ENCODE measurements at regions not wholly inside any gene's neighbourhood (a gene's known extent, or its start where the extent isn't known, plus 50 kb on each side); places are given as distances from the start of the nearest gene placed in this dataset.

- TF ChIP-seq ESRRG (CRISPR knock-in tag; IDR thresholded peaks at IDR 0.05) (no peak), ZNF8 (CRISPR knock-in tag; IDR thresholded peaks at IDR 0.05) (no peak), RARB (CRISPR knock-in tag; IDR thresholded peaks at IDR 0.05) (no peak), CSRNP3 (CRISPR knock-in tag; IDR thresholded peaks at IDR 0.05) (no peak), TCF4 (CRISPR knock-in tag; IDR thresholded peaks at IDR 0.05; ENCODE audit: borderline replicate concordance) (no peak), ZNF70 (CRISPR knock-in tag; IDR thresholded peaks at IDR 0.05) (no peak), TOX (CRISPR knock-in tag; IDR thresholded peaks at IDR 0.05; ENCODE audit: borderline replicate concordance) (no peak), ARNTL (CRISPR knock-in tag; IDR thresholded peaks at IDR 0.05; ENCODE audit: borderline replicate concordance, low read depth) (no peak), BACH2 (CRISPR knock-in tag; IDR thresholded peaks at IDR 0.05; ENCODE audit: borderline replicate concordance) (no peak), ISL1 (CRISPR knock-in tag; IDR thresholded peaks at IDR 0.05) (no peak), GLIS3 (CRISPR knock-in tag; IDR thresholded peaks at IDR 0.05) (no peak), ZNF565 (CRISPR knock-in tag; conservative IDR thresholded peaks at IDR 0.05; ENCODE audit: low read depth) (no peak), CSDC2 (CRISPR knock-in tag; IDR thresholded peaks at IDR 0.05) (no peak)
- TF ChIP-seq, protein P1, sequence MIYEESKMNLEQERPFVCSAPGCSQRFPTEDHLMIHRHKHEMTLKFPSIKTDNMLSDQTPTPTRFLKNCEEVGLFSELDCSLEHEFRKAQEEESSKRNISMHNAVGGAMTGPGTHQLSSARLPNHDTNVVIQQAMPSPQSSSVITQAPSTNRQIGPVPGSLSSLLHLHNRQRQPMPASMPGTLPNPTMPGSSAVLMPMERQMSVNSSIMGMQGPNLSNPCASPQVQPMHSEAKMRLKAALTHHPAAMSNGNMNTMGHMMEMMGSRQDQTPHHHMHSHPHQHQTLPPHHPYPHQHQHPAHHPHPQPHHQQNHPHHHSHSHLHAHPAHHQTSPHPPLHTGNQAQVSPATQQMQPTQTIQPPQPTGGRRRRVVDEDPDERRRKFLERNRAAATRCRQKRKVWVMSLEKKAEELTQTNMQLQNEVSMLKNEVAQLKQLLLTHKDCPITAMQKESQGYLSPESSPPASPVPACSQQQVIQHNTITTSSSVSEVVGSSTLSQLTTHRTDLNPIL (CRISPR knock-in tag; IDR thresholded peaks at IDR 0.05; ENCODE audit: low read depth), result no peak
- TF ChIP-seq, protein P2, sequence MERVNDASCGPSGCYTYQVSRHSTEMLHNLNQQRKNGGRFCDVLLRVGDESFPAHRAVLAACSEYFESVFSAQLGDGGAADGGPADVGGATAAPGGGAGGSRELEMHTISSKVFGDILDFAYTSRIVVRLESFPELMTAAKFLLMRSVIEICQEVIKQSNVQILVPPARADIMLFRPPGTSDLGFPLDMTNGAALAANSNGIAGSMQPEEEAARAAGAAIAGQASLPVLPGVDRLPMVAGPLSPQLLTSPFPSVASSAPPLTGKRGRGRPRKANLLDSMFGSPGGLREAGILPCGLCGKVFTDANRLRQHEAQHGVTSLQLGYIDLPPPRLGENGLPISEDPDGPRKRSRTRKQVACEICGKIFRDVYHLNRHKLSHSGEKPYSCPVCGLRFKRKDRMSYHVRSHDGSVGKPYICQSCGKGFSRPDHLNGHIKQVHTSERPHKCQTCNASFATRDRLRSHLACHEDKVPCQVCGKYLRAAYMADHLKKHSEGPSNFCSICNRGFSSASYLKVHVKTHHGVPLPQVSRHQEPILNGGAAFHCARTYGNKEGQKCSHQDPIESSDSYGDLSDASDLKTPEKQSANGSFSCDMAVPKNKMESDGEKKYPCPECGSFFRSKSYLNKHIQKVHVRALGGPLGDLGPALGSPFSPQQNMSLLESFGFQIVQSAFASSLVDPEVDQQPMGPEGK (CRISPR knock-in tag; IDR thresholded peaks at IDR 0.05; ENCODE audit: borderline replicate concordance), result no peak
- TF ChIP-seq, protein P3, sequence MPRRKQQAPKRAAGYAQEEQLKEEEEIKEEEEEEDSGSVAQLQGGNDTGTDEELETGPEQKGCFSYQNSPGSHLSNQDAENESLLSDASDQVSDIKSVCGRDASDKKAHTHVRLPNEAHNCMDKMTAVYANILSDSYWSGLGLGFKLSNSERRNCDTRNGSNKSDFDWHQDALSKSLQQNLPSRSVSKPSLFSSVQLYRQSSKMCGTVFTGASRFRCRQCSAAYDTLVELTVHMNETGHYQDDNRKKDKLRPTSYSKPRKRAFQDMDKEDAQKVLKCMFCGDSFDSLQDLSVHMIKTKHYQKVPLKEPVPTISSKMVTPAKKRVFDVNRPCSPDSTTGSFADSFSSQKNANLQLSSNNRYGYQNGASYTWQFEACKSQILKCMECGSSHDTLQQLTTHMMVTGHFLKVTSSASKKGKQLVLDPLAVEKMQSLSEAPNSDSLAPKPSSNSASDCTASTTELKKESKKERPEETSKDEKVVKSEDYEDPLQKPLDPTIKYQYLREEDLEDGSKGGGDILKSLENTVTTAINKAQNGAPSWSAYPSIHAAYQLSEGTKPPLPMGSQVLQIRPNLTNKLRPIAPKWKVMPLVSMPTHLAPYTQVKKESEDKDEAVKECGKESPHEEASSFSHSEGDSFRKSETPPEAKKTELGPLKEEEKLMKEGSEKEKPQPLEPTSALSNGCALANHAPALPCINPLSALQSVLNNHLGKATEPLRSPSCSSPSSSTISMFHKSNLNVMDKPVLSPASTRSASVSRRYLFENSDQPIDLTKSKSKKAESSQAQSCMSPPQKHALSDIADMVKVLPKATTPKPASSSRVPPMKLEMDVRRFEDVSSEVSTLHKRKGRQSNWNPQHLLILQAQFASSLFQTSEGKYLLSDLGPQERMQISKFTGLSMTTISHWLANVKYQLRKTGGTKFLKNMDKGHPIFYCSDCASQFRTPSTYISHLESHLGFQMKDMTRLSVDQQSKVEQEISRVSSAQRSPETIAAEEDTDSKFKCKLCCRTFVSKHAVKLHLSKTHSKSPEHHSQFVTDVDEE (CRISPR knock-in tag; IDR thresholded peaks at IDR 0.05), result no peak
- TF ChIP-seq, protein P4, sequence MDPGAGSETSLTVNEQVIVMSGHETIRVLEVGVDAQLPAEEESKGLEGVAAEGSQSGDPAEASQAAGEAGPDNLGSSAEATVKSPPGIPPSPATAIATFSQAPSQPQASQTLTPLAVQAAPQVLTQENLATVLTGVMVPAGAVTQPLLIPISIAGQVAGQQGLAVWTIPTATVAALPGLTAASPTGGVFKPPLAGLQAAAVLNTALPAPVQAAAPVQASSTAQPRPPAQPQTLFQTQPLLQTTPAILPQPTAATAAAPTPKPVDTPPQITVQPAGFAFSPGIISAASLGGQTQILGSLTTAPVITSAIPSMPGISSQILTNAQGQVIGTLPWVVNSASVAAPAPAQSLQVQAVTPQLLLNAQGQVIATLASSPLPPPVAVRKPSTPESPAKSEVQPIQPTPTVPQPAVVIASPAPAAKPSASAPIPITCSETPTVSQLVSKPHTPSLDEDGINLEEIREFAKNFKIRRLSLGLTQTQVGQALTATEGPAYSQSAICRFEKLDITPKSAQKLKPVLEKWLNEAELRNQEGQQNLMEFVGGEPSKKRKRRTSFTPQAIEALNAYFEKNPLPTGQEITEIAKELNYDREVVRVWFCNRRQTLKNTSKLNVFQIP (CRISPR knock-in tag; IDR thresholded peaks at IDR 0.05; ENCODE audit: borderline replicate concordance, low read depth), result no peak
- no peak for ATAC-seq
Measured at GRCh38 chr3:104429727-104430126, 937.0 kb upstream of the ALCAM start.

GRCh38 chr3:104436506-104436905 is 930.2 kb upstream of the ALCAM start:
- TF ChIP-seq OSR1 (CRISPR knock-in tag; IDR thresholded peaks at IDR 0.05) (no peak), ISL1 (CRISPR knock-in tag; IDR thresholded peaks at IDR 0.05) (0 out of 2 replicates have a peak, but pooled peaks have one; percentile 4)
- peak; percentile 57 for ATAC-seq

- ATAC-seq, result peak; percentile 79
- TF ChIP-seq ZNF565 (CRISPR knock-in tag; conservative IDR thresholded peaks at IDR 0.05; ENCODE audit: low read depth) (no peak), TCF4 (CRISPR knock-in tag; IDR thresholded peaks at IDR 0.05; ENCODE audit: borderline replicate concordance) (no peak), ISL1 (CRISPR knock-in tag; IDR thresholded peaks at IDR 0.05) (0 out of 2 replicates have a peak, but pooled peaks have one; percentile 28)
- TF ChIP-seq, protein P4 (CRISPR knock-in tag; IDR thresholded peaks at IDR 0.05; ENCODE audit: borderline replicate concordance, low read depth), result no peak
Measured at GRCh38 chr3:104437131-104437750, 929.5 kb upstream of the ALCAM start.
